ENCODE measurements at regions not wholly inside any gene's neighbourhood (a gene's known extent, or its start where the extent isn't known, plus 50 kb on each side); places are given as distances from the start of the nearest gene placed in this dataset.

DNA sequence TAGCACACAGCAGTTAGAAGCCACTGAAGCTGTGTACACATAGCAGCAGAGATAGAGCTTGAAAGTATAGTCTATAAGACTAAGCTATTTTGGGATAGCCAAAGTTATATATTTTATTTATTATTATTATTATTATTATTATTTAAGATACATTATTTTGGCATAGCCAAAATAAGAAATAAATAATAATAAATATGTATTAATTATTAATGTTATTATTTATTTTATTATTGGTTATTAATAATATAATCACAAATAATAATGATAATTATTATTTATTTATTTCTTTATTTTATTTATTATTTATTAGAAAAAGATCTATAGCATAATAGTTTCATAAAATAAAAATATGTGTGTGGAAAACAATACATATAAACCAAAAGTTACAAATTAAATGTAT is 107.2 kb upstream of the FOXK1 start:
- intact Hi-C loops (cut with DNase I) = no loop called here
- Histone ChIP-seq H3K9me3 (no peaks in the 10 kb centered on the region), H3K4me1 (ENCODE audit: insufficient read depth) (no peaks in the 10 kb centered on the region), H3K4me3 (no peak overlapping the region), H3K36me3 (no peaks in the 10 kb centered on the region), H3K27ac (no peak overlapping the region), H3K27me3 (no peaks in the 10 kb centered on the region)
- TF ChIP-seq EP300 (IDR thresholded peaks at IDR 0.05) = no peak
- no peak for TF ChIP-seq POLR2A (IDR thresholded peaks at IDR 0.05)
- TF ChIP-seq, protein P1, sequence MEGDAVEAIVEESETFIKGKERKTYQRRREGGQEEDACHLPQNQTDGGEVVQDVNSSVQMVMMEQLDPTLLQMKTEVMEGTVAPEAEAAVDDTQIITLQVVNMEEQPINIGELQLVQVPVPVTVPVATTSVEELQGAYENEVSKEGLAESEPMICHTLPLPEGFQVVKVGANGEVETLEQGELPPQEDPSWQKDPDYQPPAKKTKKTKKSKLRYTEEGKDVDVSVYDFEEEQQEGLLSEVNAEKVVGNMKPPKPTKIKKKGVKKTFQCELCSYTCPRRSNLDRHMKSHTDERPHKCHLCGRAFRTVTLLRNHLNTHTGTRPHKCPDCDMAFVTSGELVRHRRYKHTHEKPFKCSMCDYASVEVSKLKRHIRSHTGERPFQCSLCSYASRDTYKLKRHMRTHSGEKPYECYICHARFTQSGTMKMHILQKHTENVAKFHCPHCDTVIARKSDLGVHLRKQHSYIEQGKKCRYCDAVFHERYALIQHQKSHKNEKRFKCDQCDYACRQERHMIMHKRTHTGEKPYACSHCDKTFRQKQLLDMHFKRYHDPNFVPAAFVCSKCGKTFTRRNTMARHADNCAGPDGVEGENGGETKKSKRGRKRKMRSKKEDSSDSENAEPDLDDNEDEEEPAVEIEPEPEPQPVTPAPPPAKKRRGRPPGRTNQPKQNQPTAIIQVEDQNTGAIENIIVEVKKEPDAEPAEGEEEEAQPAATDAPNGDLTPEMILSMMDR (IDR thresholded peaks at IDR 0.05) = no peak
- DNase-seq = no peak

DNA sequence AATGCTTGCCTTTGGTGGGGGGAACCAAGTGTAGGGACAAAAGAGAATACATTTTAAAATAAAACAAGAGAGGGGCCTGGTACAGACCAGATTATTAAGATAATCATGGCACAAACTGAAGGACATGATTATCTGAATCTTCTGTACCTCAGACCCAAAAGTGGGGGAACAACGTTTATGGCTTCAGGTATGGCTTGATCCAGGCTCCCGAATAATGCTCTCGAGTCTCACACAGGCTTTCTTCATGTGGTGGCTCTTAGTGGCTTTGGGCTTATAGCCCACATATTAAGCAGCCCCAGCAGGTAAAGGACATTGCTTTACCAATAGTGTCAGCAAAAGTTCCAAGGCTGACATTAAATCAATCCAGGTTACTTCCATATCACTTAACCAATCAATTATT is 106.8 kb upstream of the FOXK1 start:
- H3K27me3 ChIP-seq = no peaks in the 10 kb centered on the region
- no peak overlapping the region for H3K4me3 ChIP-seq
- no peaks in the 10 kb centered on the region for H3K36me3 ChIP-seq
- intact Hi-C loops (cut with DNase I) = no loop called here
- WGBS, 3 donors = 76 to 90% (median 89%) methylated on average over 3 of the region's 3 CpGs
- no peak for DNase-seq
- H3K4me1 ChIP-seq (ENCODE audit: insufficient read depth) = no peaks in the 10 kb centered on the region
- no peaks in the 10 kb centered on the region for H3K9me3 ChIP-seq
- TF ChIP-seq EP300 (IDR thresholded peaks at IDR 0.05) (no peak), POLR2A (IDR thresholded peaks at IDR 0.05) (no peak)
- TF ChIP-seq, protein P1 (IDR thresholded peaks at IDR 0.05) = no peak
- H3K27ac ChIP-seq = no peak overlapping the region

DNA sequence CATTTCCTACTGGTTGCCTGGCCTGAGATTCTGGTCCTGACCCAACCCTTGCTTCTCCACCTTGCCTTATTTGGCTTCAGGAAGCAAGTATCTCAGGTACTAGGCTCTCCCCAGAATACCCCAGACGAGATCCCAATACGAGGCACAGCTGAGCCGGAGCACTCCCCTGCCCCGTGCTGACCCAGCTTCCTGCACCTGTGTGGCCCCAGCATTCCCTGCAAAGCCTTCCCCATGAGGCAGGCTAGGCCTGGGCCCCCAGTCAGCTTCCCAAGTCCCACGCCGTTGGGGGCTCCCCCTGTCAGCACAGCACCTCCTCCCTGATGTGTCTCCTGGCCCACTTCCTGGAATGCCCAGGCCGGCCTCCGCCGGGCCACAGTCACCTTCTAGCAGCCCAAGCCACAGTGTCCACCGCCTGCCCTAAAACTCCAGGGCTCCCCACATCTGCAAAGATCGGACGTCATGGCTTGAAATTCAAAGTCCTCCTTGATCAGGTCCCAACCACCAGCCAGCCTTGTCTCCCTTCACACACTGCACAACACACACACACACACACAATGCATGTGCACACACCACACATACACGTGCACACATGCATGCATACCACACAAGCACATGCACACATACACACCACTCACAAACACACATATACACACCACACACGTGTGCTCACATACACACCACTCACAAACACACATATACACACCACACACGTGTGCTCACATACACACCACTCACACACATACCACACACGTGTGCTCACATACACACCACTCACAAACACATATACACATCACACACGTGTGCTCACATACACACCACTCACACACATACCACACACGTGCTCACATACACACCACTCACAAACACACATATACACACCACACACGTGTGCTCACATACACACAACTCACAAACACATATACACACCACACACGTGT is 78.9 kb upstream of the FOXK1 start:
- no peaks in the 10 kb centered on the region for H3K27me3 ChIP-seq
- 71 to 80% (median 72%) methylated on average over 20 of the region's 20 CpGs for WGBS, 3 donors
- no peak overlapping the region for H3K4me3 ChIP-seq
- DNase-seq = no peak
- TF ChIP-seq POLR2A (IDR thresholded peaks at IDR 0.05) (no peak), EP300 (IDR thresholded peaks at IDR 0.05) (no peak)
- TF ChIP-seq, protein P1 (IDR thresholded peaks at IDR 0.05) = no peak
- H3K36me3 ChIP-seq = no peaks in the 10 kb centered on the region
- intact Hi-C loops (cut with DNase I) = no loop called here
- no peaks in the 10 kb centered on the region for H3K4me1 ChIP-seq (ENCODE audit: insufficient read depth)
- no peaks in the 10 kb centered on the region for H3K9me3 ChIP-seq
- H3K27ac ChIP-seq = no peak overlapping the region

DNA sequence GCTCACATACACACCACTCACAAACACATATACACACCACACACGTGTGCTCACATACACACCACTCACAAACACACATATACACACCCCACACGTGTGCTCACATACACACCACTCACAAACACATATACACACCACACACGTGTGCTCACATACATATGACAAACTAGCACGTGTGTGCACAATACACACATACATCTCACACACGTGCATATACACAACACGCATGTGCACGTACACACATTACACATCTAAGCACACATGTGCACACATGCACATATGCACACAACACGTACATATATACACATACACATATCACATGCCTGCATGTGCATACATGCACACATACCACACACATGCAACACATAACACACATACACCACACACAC is 78.3 kb upstream of the FOXK1 start:
- 92 to 94% (median 94%) methylated on average over 8 of the region's 8 CpGs for WGBS, 3 donors
- H3K27ac ChIP-seq = no peak overlapping the region
- no peak for DNase-seq

More for the DNA sequence above, 78.3 kb upstream of the FOXK1 start:
- TF ChIP-seq, protein P1 (IDR thresholded peaks at IDR 0.05) = no peak
- TF ChIP-seq EP300 (IDR thresholded peaks at IDR 0.05) = no peak
- no peak for TF ChIP-seq POLR2A (IDR thresholded peaks at IDR 0.05)
- Histone ChIP-seq H3K36me3 (no peaks in the 10 kb centered on the region), H3K4me3 (no peak overlapping the region), H3K4me1 (ENCODE audit: insufficient read depth) (no peaks in the 10 kb centered on the region), H3K27me3 (no peaks in the 10 kb centered on the region), H3K9me3 (no peaks in the 10 kb centered on the region)
- intact Hi-C loops (cut with DNase I) = no loop called here

Data from ovary (tissue), 7 donors.